Calu3 (cell line): ENCODE measurements at regions not wholly inside any gene's neighbourhood (a gene's known extent, or its start where the extent isn't known, plus 50 kb on each side); places are given as distances from the start of the nearest gene placed in this dataset.
A peak's percentile ranks its signal among the peaks of the same experiment; 100 is the strongest.

Experiments
- BruUV-seq: library from RNA; stranded (reverse); fragments of 400-500 nt; replicated peaks from 2 replicates; lab custom pipeline; 2021; lab: Mats Ljungman, UMichigan
- CTCF ChIA-PET: fragments of 300-600 bp; sonication (Branson Sonifier 250); formaldehyde crosslinking; loops from one replicate; lab custom pipeline; 2022; ENCODE audit warnings: antibody characterized with exemption; lab: Charles Lee
- DNase-seq: peaks from one replicate; pipeline ENCODE4 v3.0.0; 2022
- H3K27ac Mint-ChIP-seq: one replicate; pipeline ENCODE4 v1.8.0; 2022; ENCODE audit warnings: mixed read lengths; ENCODE audit not compliant: unreplicated experiment
- H3K27me3 Mint-ChIP-seq: one replicate; pipeline ENCODE4 v1.8.0; 2022; ENCODE audit warnings: mixed read lengths; ENCODE audit not compliant: unreplicated experiment
- H3K36me3 Mint-ChIP-seq: one replicate; pipeline ENCODE4 v1.8.0; 2022; ENCODE audit warnings: mild to moderate bottlenecking, moderate library complexity, mixed read lengths; ENCODE audit not compliant: insufficient read depth, unreplicated experiment
- H3K4me1 Mint-ChIP-seq: one replicate; pipeline ENCODE4 v1.8.0; 2022; ENCODE audit warnings: mild to moderate bottlenecking, low read depth, mixed read lengths; ENCODE audit not compliant: unreplicated experiment
- H3K4me3 Mint-ChIP-seq: one replicate; pipeline ENCODE4 v1.8.0; 2022; ENCODE audit warnings: mild to moderate bottlenecking, low read depth, moderate library complexity, mixed read lengths; ENCODE audit not compliant: unreplicated experiment
- H3K9me3 Mint-ChIP-seq: one replicate; pipeline ENCODE4 v1.8.0; 2022; ENCODE audit warnings: low read depth, mixed read lengths; ENCODE audit not compliant: unreplicated experiment
- intact Hi-C: fragments of 100-400 bp; cut with micrococcal nuclease; formaldehyde crosslinking; loops from one replicate; pipeline ENCODE4 v1.10.0; 2022; ENCODE audit not compliant: unreplicated experiment
- TF ChIP-seq, protein P1 (sequence below): fragments of 200-600 bp; IDR thresholded peaks from one replicate; pipeline ENCODE4 v1.8.0; 2022; ENCODE audit warnings: antibody characterized with exemption; ENCODE audit not compliant: unreplicated experiment

DNA sequence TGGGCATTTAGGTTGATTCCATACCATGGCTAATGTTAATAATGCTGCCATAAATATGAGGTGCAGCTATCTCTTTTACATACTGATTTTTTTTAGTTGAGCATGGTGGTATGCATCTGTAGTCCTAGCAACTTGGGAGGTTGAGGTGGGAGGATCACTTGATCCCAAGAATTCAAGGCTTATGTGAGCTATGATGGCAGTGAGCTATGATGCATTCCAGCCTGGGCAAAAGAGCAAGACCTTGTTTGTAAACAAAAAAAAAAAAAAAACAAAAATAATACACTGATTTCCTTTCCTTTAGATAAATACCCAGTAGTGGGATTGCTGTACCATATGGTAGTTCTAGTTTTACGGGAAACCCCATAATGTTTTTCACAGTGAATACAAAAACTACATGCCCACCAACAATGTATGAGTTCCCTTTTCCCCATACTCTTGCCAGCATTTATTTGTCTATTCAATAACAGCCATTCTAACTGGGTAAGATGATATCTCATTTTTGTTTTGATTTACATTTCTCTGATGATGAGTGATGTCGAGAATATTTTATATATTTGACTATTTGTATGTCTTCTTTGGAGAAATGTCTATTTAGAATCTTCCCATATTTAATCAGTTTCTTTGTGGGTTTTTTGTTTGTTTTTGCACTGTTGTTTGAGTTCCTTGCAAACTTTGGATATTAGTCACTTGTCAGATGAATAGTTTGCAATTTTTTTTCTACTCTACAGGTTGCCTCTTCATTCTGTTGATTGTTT, 281.0 kb upstream of the KYNU start:
- intact Hi-C loops = no loop called here
- no TSS peak for BruUV-seq
- peak overlapping the region; percentile 28 for H3K27ac Mint-ChIP-seq
- H3K4me3 Mint-ChIP-seq = no peak overlapping the region
- no peaks in the 10 kb centered on the region for H3K27me3 Mint-ChIP-seq
- CTCF ChIA-PET = no interaction called here
- peaks cover 53% of the 10 kb centered on the region for H3K4me1 Mint-ChIP-seq
- no peak for DNase-seq
- no peaks in the 10 kb centered on the region for H3K9me3 Mint-ChIP-seq
- TF ChIP-seq, protein P1, sequence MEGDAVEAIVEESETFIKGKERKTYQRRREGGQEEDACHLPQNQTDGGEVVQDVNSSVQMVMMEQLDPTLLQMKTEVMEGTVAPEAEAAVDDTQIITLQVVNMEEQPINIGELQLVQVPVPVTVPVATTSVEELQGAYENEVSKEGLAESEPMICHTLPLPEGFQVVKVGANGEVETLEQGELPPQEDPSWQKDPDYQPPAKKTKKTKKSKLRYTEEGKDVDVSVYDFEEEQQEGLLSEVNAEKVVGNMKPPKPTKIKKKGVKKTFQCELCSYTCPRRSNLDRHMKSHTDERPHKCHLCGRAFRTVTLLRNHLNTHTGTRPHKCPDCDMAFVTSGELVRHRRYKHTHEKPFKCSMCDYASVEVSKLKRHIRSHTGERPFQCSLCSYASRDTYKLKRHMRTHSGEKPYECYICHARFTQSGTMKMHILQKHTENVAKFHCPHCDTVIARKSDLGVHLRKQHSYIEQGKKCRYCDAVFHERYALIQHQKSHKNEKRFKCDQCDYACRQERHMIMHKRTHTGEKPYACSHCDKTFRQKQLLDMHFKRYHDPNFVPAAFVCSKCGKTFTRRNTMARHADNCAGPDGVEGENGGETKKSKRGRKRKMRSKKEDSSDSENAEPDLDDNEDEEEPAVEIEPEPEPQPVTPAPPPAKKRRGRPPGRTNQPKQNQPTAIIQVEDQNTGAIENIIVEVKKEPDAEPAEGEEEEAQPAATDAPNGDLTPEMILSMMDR = no peak
- no peaks in the 10 kb centered on the region for H3K36me3 Mint-ChIP-seq

DNA sequence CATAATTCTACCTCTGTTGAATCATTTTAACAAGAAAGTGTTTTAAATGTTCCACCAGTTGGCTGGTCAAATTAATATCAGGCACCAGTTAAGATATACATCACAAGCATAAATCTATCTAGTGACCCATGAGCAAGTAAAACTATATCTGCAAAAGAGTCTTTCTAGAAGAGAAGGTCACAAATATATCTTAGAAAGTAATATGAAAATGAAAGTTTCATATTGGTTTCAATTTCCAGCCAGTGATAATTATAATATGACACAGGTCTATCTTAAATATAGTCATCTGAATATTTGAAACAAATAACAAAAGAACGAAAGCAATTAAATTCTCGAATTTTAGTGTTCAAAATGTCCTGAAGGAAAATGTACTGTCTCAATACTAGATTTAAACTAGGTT, 282.5 kb upstream of the KYNU start:
- no TSS peak for BruUV-seq
- intact Hi-C loops = no loop called here
- CTCF ChIA-PET = no interaction called here
- H3K36me3 Mint-ChIP-seq = no peaks in the 10 kb centered on the region
- H3K27ac Mint-ChIP-seq = no peak overlapping the region
- H3K4me1 Mint-ChIP-seq = peaks cover 42% of the 10 kb centered on the region
- no peaks in the 10 kb centered on the region for H3K27me3 Mint-ChIP-seq
- no peak overlapping the region for H3K4me3 Mint-ChIP-seq
- TF ChIP-seq, protein P1 = no peak
- no peaks in the 10 kb centered on the region for H3K9me3 Mint-ChIP-seq
- no peak for DNase-seq

DNA sequence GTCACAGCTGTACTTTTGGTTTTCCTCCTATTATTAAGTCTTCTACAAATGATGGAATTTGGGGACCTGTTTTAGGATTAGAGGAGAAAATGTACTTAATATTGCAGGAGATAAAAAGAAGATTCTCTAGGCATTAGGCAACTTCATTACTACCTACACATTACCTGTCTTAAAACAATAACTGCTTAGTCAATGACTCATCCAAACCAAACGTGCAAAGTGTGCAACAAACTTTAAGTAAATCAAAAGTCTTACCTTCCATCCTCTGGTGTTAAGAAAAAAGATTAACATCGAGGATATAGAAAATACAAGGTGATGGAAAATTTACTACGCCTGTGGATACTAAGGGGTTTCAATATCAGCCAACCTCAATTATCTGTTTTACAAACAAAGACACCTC, 285.3 kb upstream of the KYNU start:
- Mint-ChIP-seq H3K9me3 (no peaks in the 10 kb centered on the region), H3K4me1 (peaks cover 26% of the 10 kb centered on the region), H3K27ac (no peak overlapping the region), H3K36me3 (no peaks in the 10 kb centered on the region), H3K4me3 (no peak overlapping the region), H3K27me3 (no peaks in the 10 kb centered on the region)
- DNase-seq = no peak
- no TSS peak for BruUV-seq
- CTCF ChIA-PET = no interaction called here
- intact Hi-C loops = no loop called here
- TF ChIP-seq, protein P1 = no peak

DNA sequence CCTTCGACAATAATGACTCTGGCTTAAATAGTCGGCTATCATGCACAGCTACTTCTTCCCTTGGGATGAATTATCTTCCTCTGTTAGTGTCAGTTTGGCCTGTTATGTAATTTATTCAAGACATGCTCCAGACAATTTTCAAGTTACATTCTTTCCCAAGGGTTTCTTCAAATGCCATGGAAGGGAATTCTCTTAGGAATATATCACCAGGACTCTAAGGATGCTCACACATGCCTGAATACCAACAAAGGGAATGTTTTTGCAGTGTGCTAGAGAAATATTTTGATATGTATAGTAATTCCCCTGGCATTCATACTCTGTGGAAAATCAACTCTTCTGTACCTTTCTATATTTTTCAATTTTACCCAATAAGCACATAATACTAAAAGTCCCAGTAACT, 286.0 kb upstream of the KYNU start:
- Mint-ChIP-seq H3K27ac (no peak overlapping the region), H3K36me3 (no peaks in the 10 kb centered on the region), H3K27me3 (no peaks in the 10 kb centered on the region), H3K4me1 (peaks cover 26% of the 10 kb centered on the region), H3K9me3 (no peaks in the 10 kb centered on the region), H3K4me3 (no peak overlapping the region)
- BruUV-seq = no TSS peak
- intact Hi-C loops = no loop called here
- TF ChIP-seq, protein P1 = no peak
- DNase-seq = no peak
- CTCF ChIA-PET = no interaction called here
